Fibroblast of the aortic adventitia (primary cell): ENCODE measurements at regions not wholly inside any gene's neighbourhood (a gene's known extent, or its start where the extent isn't known, plus 50 kb on each side); places are given as distances from the start of the nearest gene placed in this dataset.
A peak's percentile ranks its signal among the peaks of the same experiment; 100 is the strongest.

Experiments
- DNase-seq: peaks from one replicate; pipeline ENCODE4 v3.0.0-alpha.2; 2010; ENCODE audit warnings: low read depth
- H3K4me3 ChIP-seq: 2 replicates; pipeline ENCODE4 v1.5.1; 2011; ENCODE audit warnings: low read depth, mild to moderate bottlenecking, control low read depth, low read length, moderate library complexity
- TF ChIP-seq, protein P1 (sequence below): IDR thresholded peaks from 2 replicates; pipeline ENCODE4 v1.5.1; 2011; ENCODE audit warnings: mild to moderate bottlenecking, low read length, control low read depth, inconsistent platforms; ENCODE audit not compliant: insufficient read depth

DNA sequence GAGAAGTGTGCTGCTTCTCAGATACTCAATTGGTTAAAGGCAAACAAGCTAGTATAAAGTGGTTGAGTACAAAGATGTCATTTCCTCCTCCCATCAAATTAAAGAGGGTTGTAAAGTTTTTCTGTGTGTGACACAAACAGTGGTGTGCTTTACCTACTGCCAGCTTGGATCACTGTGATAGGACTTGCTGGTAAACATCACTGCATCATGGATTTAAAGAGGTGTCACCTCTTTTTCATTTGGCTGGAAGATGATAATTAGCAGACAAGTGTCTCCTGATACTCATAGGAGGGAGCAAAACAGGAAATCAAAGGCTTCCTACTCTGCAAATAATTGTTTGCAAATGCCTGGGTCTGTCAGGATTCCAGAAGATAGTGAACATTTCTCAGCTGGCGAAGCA lies 200.5 kb downstream of the MDFIC start:
- TF ChIP-seq, protein P1, sequence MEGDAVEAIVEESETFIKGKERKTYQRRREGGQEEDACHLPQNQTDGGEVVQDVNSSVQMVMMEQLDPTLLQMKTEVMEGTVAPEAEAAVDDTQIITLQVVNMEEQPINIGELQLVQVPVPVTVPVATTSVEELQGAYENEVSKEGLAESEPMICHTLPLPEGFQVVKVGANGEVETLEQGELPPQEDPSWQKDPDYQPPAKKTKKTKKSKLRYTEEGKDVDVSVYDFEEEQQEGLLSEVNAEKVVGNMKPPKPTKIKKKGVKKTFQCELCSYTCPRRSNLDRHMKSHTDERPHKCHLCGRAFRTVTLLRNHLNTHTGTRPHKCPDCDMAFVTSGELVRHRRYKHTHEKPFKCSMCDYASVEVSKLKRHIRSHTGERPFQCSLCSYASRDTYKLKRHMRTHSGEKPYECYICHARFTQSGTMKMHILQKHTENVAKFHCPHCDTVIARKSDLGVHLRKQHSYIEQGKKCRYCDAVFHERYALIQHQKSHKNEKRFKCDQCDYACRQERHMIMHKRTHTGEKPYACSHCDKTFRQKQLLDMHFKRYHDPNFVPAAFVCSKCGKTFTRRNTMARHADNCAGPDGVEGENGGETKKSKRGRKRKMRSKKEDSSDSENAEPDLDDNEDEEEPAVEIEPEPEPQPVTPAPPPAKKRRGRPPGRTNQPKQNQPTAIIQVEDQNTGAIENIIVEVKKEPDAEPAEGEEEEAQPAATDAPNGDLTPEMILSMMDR = no peak

DNA sequence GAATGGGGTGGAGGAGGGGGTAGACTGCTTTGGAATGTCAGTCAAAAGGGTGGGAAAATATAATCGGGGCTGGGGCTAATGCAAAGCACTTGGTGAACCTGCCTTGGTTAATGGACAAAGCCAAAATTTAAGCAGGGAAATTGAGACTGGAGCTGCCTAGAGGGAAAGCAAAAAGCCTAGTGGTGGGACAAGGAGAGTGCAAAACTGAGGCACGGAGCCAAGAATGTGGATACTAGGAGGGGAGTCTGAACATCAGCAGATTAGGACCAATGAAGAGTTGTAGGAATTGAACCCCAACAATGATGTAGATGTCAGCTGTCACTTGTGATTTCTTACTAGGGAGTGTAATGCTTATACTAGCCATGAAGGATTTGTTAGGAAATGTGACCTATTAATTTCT lies 195.9 kb downstream of the MDFIC start:
- no peak for DNase-seq
- TF ChIP-seq, protein P1 = no peak
- no peak overlapping the region for H3K4me3 ChIP-seq

More for the DNA sequence above, 200.5 kb downstream of the MDFIC start:
- no peak for DNase-seq
- H3K4me3 ChIP-seq = no peak overlapping the region

DNA sequence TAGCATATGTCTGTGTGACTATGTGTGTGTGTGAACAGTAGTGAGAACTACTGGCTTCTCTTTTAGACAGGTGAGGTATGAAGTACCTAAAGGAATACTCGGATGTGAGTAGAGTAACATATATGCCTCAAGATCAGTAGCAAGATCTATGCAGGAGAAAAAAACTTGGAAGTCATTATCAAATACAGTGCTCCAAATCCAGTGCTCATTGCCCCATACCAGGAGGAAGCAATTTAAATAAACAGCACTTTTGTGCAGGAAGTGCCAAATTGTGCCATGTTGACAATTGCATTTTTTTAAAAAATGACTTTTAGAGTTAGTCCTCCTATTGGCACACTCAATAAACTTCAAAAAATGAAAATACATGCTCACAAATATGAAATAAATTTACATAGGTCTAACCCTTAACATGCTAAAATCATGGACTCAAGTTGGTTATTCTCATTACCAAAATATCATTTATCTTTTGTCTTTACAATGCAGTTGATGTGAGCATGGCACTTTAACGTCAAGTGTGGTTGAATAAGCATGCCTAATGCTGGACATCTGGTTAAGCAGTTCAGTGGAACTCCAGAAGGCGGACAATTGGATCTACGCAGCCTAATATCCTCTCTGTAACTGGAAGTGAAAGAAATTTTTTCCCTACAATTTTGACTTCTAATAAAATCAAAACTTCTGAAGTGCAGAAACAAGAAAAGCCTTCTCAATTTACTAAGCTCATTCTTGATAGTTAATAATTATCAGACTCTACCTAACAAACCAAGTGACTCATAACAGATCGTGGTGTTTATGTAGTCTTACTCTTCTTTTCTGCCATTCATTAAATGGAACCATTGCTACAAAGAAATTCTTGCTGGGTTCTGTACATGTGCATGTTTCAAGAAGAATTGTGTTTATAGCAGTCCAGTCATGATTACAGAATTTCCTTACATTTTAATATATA lies 195.2 kb downstream of the MDFIC start:
- H3K4me3 ChIP-seq = no peak overlapping the region
- TF ChIP-seq, protein P1 = peak; percentile 3
- DNase-seq = no peak

DNA sequence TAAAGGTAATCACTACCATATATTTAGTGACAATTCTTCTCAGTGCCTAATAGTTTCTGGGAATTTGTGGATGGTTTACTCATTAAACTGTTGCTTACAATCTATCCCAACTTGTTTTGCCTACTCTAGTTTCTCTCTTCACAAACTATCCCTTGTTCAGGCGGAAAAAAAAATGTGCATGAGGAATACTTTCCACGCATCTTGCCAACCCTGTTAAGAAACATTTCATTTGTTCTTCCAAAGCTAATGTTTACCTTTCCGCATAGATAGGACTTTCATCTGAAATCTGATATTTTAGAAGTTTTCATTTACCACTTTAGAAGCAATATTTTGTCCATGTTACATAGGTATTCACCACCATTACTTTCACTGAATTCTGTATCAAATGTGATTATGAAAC lies 191.9 kb downstream of the MDFIC start:
- no peak for DNase-seq
- TF ChIP-seq, protein P1 = no peak
- no peak overlapping the region for H3K4me3 ChIP-seq

DNA sequence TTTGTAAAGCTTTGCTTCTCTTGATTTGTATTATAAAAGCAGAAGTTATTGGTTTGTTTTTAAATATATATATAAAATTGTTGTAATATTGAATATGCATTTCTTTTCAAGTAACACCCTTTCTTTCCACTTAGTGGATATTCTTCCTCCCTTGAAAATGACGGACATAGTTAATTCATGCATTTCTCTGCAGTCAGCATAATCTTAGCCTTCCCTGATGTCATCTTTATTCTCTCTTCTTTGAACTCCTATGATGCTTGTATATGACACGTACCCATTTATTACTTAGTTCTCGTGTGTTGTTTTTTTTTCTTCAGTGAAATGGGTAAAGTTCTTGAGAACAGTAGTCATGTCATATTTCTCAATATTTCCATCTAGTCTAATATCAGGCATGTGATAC lies 191.2 kb downstream of the MDFIC start:
- TF ChIP-seq, protein P1 = no peak
- DNase-seq = no peak
- no peak overlapping the region for H3K4me3 ChIP-seq

DNA sequence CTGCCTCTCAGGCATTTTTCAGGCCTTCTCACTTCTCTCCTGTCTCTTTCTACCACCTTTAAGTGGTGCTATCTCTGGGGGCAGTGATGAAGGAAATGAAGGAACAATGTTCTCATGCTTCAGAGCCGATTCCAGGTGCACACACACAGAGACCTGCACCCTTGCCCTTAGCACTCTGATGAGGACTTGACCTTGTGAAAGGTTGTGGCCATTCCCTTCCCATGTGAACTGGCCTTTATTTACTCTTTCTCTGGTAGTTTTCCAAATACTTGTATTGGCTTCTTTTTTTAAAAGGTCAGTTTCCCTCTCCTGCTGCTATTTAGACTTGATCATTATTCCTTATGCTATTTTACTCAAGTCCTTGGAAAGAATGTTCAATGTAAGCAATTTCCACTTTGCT lies 188.6 kb downstream of the MDFIC start:
- DNase-seq = no peak
- TF ChIP-seq, protein P1 = no peak
- no peak overlapping the region for H3K4me3 ChIP-seq
